SK-N-SH (cell line): ENCODE measurements at regions not wholly inside any gene's neighbourhood (a gene's known extent, or its start where the extent isn't known, plus 50 kb on each side); places are given as distances from the start of the nearest gene placed in this dataset.

Source experiments
- CTCF ChIA-PET: fragments of 300-600, 350-600 bp; formaldehyde crosslinking; extraction: SDS; loops from one replicate; lab custom pipeline; 2021; lab: Yijun Ruan, JAX
- POLR2A ChIA-PET: fragments of 350-600 bp; sonication (Branson Sonifier 250); formaldehyde crosslinking; extraction: SDS; loops from one replicate; lab custom pipeline; 2020; ENCODE audit warnings: antibody characterized with exemption, inconsistent platforms; lab: Yijun Ruan, JAX
- DNase-seq: peaks from one replicate; pipeline ENCODE4 v3.0.0; 2012
- H2AFZ ChIP-seq: fragments of 200-600 bp; sonication (generic); 2 replicates; pipeline ENCODE4 v1.8.1; 2016; ENCODE audit warnings: antibody characterized with exemption, mild to moderate bottlenecking, low read depth
- H3F3A ChIP-seq: fragments of 200-600 bp; sonication (generic); replicated peaks from 2 replicates; pipeline ENCODE3; 2016; ENCODE audit warnings: antibody characterized with exemption, mild to moderate bottlenecking; ENCODE audit not compliant: insufficient read depth
- H3K27ac ChIP-seq, 2 experiments: fragments of 200-500 bp in 1 of 2; fragments of 200-600 bp in 1 of 2; sonication (Bioruptor generic) in 1 of 2; sonication (generic), shearing (Covaris generic) in 1 of 2; 2 replicates each; pipeline versions ENCODE4 v1.5.1 to v1.6.1; 2014 to 2016; ENCODE audit warnings: low read depth in 2 of 2, inconsistent platforms in 1 of 2, low read length in 1 of 2, mild to moderate bottlenecking in 1 of 2, mixed read lengths in 1 of 2
- H3K27me3 ChIP-seq: fragments of 200-600 bp; sonication (generic), shearing (Covaris generic); 2 replicates; pipeline ENCODE4 v1.6.1; 2016; ENCODE audit warnings: mixed run types; ENCODE audit not compliant: insufficient read depth
- H3K36me3 ChIP-seq, 2 experiments: fragments of 200-500 bp in 1 of 2; fragments of 200-600 bp in 1 of 2; sonication (Bioruptor generic) in 1 of 2; sonication (generic) in 1 of 2; replicated peaks in 1 of 2; 2 replicates each; pipeline versions ENCODE3 to v1.5.1; 2014 to 2016; ENCODE audit warnings: low read length in 1 of 2, mild to moderate bottlenecking in 1 of 2; ENCODE audit not compliant: insufficient read depth in 2 of 2, control insufficient read depth in 1 of 2
- H3K4me1 ChIP-seq, 2 experiments: fragments of 200-500 bp in 1 of 2; fragments of 200-600 bp in 1 of 2; sonication (Bioruptor generic) in 1 of 2; sonication (generic), shearing (Covaris generic) in 1 of 2; 2 replicates each; pipeline versions ENCODE4 v1.5.1 to v1.6.1; 2014 to 2016; ENCODE audit warnings: low read depth in 1 of 2, low read length in 1 of 2, mixed run types in 1 of 2; ENCODE audit not compliant: insufficient read depth in 2 of 2, control insufficient read depth in 1 of 2
- H3K4me2 ChIP-seq: fragments of 200-600 bp; sonication (generic), shearing (Covaris generic); 2 replicates; pipeline ENCODE4 v1.6.1; 2017; ENCODE audit warnings: mixed run types
- H3K4me3 ChIP-seq, 2 experiments: fragments of 200-500 bp in 1 of 2; fragments of 200-600 bp in 1 of 2; sonication (Bioruptor generic) in 1 of 2; sonication (generic), shearing (Covaris generic) in 1 of 2; 2 replicates each; pipeline versions ENCODE4 v1.5.1 to v1.8.1; 2014 to 2016; ENCODE audit warnings: low read depth in 2 of 2, inconsistent platforms in 1 of 2, low read length in 1 of 2, mild to moderate bottlenecking in 1 of 2, mixed read lengths in 1 of 2, moderate library complexity in 1 of 2
- H3K79me2 ChIP-seq: fragments of 200-600 bp; sonication (generic); 2 replicates; pipeline ENCODE4 v1.8.1; 2017; ENCODE audit warnings: mild to moderate bottlenecking; ENCODE audit not compliant: insufficient read depth
- H3K9ac ChIP-seq: fragments of 200-600 bp; sonication (generic); 2 replicates; pipeline ENCODE4 v1.6.1; 2017; ENCODE audit warnings: mixed run types
- H3K9me2 ChIP-seq: fragments of 200-600 bp; sonication (generic); 2 replicates; pipeline ENCODE4 v1.6.1; 2017; ENCODE audit warnings: mixed run types
- H3K9me3 ChIP-seq: fragments of 200-600 bp; sonication (generic); 2 replicates; pipeline ENCODE4 v1.6.1; 2017; ENCODE audit warnings: mixed run types, mild to moderate bottlenecking, moderate library complexity
- H4K20me1 ChIP-seq: fragments of 200-600 bp; sonication (generic); 2 replicates; pipeline ENCODE4 v1.6.1; 2017; ENCODE audit warnings: mild to moderate bottlenecking, mixed run types; ENCODE audit not compliant: insufficient read depth
- CHD2 ChIP-seq: fragments of 150-350 bp; IDR thresholded peaks from 2 replicates; pipeline ENCODE4 v1.6.1; 2018; ENCODE audit warnings: low read length; ENCODE audit not compliant: partially characterized antibody
- ELF1 ChIP-seq: IDR thresholded peaks from 2 replicates; pipeline ENCODE4 v1.4.0; 2012
- EZH2phosphoT487 ChIP-seq: fragments of 200-600 bp; sonication (generic); IDR thresholded peaks from 2 replicates; pipeline ENCODE4 v1.6.1; 2017; ENCODE audit warnings: low read depth, mixed run types, mild to moderate bottlenecking, antibody characterized with exemption, moderate library complexity, borderline replicate concordance
- FOSL2 ChIP-seq: IDR thresholded peaks from 2 replicates; pipeline ENCODE4 v1.4.0; 2012; ENCODE audit warnings: low read depth, mild to moderate bottlenecking, moderate library complexity, borderline replicate concordance
- FOXJ3 ChIP-seq: sonication (generic); formaldehyde crosslinking; IDR thresholded peaks from 2 replicates; pipeline ENCODE4 v1.5.1; 2020; ENCODE audit warnings: mild to moderate bottlenecking, missing genetic modification reagents
- FOXM1 ChIP-seq: IDR thresholded peaks from 2 replicates; pipeline ENCODE4 v1.4.0; 2012; ENCODE audit warnings: low read depth, mild to moderate bottlenecking
- GATA2 ChIP-seq: sonication (generic); formaldehyde crosslinking; IDR thresholded peaks from 2 replicates; pipeline ENCODE4 v1.5.0; 2020; ENCODE audit warnings: mild to moderate bottlenecking, missing genetic modification reagents
- JUND ChIP-seq: IDR thresholded peaks from 2 replicates; pipeline ENCODE4 v1.4.0; 2012
- MXI1 ChIP-seq: IDR thresholded peaks from 2 replicates; pipeline ENCODE4 v1.6.1; 2012; ENCODE audit warnings: mild to moderate bottlenecking, low read depth, low read length, improper control_type of control experiment
- NRF1 ChIP-seq: IDR thresholded peaks from 2 replicates; pipeline ENCODE4 v1.6.1; 2012; ENCODE audit warnings: low read depth, mild to moderate bottlenecking, low read length
- RAD21 ChIP-seq: IDR thresholded peaks from 2 replicates; pipeline ENCODE4 v1.6.1; 2012; ENCODE audit warnings: mild to moderate bottlenecking, low read length
- RFX5 ChIP-seq: IDR thresholded peaks from 2 replicates; pipeline ENCODE4 v1.6.1; 2012; ENCODE audit warnings: mild to moderate bottlenecking, improper control_type of control experiment, low read length
- SIN3A ChIP-seq: IDR thresholded peaks from 2 replicates; pipeline ENCODE4 v1.6.1; 2012; ENCODE audit warnings: low read depth, mild to moderate bottlenecking, low read length, moderate library complexity, borderline replicate concordance
- TAF1 ChIP-seq: IDR thresholded peaks from 2 replicates; pipeline ENCODE4 v1.6.1; 2012; ENCODE audit warnings: low read depth, mild to moderate bottlenecking, low read length, moderate library complexity, borderline replicate concordance
- TCF12 ChIP-seq: IDR thresholded peaks from 2 replicates; pipeline ENCODE4 v1.4.0; 2012
- TEAD4 ChIP-seq: IDR thresholded peaks from 2 replicates; pipeline ENCODE4 v1.4.0; 2012; ENCODE audit warnings: mild to moderate bottlenecking, borderline replicate concordance; ENCODE audit not compliant: insufficient read depth
- YY1 ChIP-seq: IDR thresholded peaks from 2 replicates; pipeline ENCODE4 v1.4.0; 2012; ENCODE audit warnings: low read depth, mild to moderate bottlenecking
- WGBS: methylation state at CpG from one replicate; pipeline ENCODE4 v1.1.6; 2017; ENCODE audit warnings: low lambda C conversion rate; 5-methylcytosine and 5-hydroxymethylcytosine counted together
- TF ChIP-seq, protein P1 (sequence below): IDR thresholded peaks from 2 replicates; pipeline ENCODE4 v1.4.0; 2012; ENCODE audit warnings: low read depth, borderline replicate concordance
- TF ChIP-seq, protein P2 (sequence below): fragments of 200-600 bp; sonication (generic); IDR thresholded peaks from 2 replicates; pipeline ENCODE4 v1.6.1; 2017; ENCODE audit warnings: antibody characterized with exemption, mild to moderate bottlenecking, moderate library complexity
- TF ChIP-seq, protein P3 (sequence below): IDR thresholded peaks from 2 replicates; pipeline ENCODE4 v1.4.0; 2012; ENCODE audit warnings: low read depth
- TF ChIP-seq, protein P4 (sequence below): IDR thresholded peaks from 2 replicates; pipeline ENCODE4 v1.6.1; 2012; ENCODE audit warnings: mild to moderate bottlenecking, low read depth, low read length, moderate library complexity

DNA sequence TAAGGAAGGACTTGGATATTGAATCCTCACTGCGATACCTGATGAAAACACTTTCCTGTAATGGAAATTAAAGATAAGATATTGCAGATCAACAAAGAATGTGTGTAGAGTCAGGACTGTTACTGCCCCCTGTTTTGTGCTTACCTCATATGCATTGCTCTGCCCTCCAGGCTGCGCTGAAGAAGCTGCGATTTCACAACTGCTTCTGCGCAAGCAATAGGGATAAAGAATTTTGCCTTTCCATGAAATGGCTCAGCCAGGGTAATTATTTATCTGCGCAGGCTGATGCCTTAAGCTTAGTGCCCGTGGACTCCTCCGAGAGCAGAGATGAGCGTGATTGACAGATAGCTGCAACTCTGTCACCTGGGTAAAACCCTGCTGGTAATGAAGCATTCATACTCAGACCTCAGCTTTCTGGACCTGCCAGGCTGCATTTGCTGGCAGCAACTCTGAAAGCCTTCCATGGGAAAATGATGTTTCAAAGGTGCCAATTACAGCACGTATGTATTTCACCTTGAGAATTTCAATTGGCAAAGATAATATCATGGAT is 370.6 kb downstream of the SAMD5 start:
- H3K9me2 ChIP-seq = no peaks in the 10 kb centered on the region
- TF ChIP-seq SIN3A (no peak), YY1 (no peak), TAF1 (no peak), TEAD4 (no peak), CHD2 (no peak), GATA2 (CRISPR knock-in tag) (no peak), NRF1 (no peak)
- TF ChIP-seq, protein P1, sequence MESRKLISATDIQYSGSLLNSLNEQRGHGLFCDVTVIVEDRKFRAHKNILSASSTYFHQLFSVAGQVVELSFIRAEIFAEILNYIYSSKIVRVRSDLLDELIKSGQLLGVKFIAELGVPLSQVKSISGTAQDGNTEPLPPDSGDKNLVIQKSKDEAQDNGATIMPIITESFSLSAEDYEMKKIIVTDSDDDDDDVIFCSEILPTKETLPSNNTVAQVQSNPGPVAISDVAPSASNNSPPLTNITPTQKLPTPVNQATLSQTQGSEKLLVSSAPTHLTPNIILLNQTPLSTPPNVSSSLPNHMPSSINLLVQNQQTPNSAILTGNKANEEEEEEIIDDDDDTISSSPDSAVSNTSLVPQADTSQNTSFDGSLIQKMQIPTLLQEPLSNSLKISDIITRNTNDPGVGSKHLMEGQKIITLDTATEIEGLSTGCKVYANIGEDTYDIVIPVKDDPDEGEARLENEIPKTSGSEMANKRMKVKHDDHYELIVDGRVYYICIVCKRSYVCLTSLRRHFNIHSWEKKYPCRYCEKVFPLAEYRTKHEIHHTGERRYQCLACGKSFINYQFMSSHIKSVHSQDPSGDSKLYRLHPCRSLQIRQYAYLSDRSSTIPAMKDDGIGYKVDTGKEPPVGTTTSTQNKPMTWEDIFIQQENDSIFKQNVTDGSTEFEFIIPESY = no peak
- TF ChIP-seq, protein P2, sequence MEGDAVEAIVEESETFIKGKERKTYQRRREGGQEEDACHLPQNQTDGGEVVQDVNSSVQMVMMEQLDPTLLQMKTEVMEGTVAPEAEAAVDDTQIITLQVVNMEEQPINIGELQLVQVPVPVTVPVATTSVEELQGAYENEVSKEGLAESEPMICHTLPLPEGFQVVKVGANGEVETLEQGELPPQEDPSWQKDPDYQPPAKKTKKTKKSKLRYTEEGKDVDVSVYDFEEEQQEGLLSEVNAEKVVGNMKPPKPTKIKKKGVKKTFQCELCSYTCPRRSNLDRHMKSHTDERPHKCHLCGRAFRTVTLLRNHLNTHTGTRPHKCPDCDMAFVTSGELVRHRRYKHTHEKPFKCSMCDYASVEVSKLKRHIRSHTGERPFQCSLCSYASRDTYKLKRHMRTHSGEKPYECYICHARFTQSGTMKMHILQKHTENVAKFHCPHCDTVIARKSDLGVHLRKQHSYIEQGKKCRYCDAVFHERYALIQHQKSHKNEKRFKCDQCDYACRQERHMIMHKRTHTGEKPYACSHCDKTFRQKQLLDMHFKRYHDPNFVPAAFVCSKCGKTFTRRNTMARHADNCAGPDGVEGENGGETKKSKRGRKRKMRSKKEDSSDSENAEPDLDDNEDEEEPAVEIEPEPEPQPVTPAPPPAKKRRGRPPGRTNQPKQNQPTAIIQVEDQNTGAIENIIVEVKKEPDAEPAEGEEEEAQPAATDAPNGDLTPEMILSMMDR = no peak
- TF ChIP-seq, protein P3, sequence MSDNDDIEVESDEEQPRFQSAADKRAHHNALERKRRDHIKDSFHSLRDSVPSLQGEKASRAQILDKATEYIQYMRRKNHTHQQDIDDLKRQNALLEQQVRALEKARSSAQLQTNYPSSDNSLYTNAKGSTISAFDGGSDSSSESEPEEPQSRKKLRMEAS = no peak
- no peak overlapping the region for H3K4me2 ChIP-seq
- no peak overlapping the region for H2AFZ ChIP-seq
- no peaks in the 10 kb centered on the region for H3K79me2 ChIP-seq
- no peaks in the 10 kb centered on the region for H4K20me1 ChIP-seq
- H3K27ac ChIP-seq = no peak overlapping the region
- no peak overlapping the region for H3K9ac ChIP-seq
- ChIA-PET CTCF (no interaction called here), POLR2A (no interaction called here)
- WGBS = 13% methylated on average over 7 of the region's 9 CpGs
- H3K36me3 ChIP-seq = no peaks in the 10 kb centered on the region
- no peak for DNase-seq
- no peaks in the 10 kb centered on the region for H3K9me3 ChIP-seq
- H3F3A ChIP-seq = no peaks in the 10 kb centered on the region
- H3K4me1 ChIP-seq = no peaks in the 10 kb centered on the region
- H3K27me3 ChIP-seq = no peaks in the 10 kb centered on the region; the same call in 1 of the 2 replicates
- no peak overlapping the region for H3K4me3 ChIP-seq

DNA sequence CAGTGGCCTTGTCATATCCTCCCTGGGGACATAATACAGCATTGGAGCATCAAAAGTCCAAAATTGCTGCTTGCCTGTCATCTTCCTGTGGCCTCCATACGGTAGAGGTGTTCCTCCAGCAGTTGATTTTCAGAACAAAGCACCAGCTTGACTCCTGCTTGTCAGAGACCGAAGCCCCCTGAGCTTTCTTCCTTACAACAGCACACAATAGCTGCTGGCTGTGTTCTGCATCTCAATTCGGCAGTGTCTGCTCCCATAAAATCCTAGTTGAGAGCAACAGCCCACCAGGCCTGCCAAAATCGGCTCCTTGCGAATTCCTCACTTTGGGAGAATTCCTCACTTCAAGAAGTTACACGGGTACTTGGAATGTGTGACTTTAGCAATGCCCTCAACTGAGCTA is 372.9 kb downstream of the SAMD5 start:
- Histone ChIP-seq H3K4me2 (no peak overlapping the region), H3K27me3 (no peaks in the 10 kb centered on the region; the same call in 1 of the 2 replicates), H3K4me1 (no peaks in the 10 kb centered on the region), H2AFZ (no peak overlapping the region), H3K4me3 (no peak overlapping the region), H3K79me2 (no peaks in the 10 kb centered on the region), H3F3A (no peaks in the 10 kb centered on the region), H3K9me3 (no peaks in the 10 kb centered on the region), H3K36me3 (no peaks in the 10 kb centered on the region), H3K9ac (no peak overlapping the region), H3K9me2 (no peaks in the 10 kb centered on the region), H3K27ac (no peak overlapping the region), H4K20me1 (no peaks in the 10 kb centered on the region)
- 11% methylated on average over 6 of the region's 6 CpGs for WGBS
- ChIA-PET POLR2A (no interaction called here), CTCF (no interaction called here)
- TF ChIP-seq NRF1 = no peak
- TF ChIP-seq ELF1 = no peak
- no peak for TF ChIP-seq TAF1
- TF ChIP-seq EZH2phosphoT487 = no peak
- TF ChIP-seq YY1 = no peak
- no peak for TF ChIP-seq FOXM1
- no peak for TF ChIP-seq CHD2
- TF ChIP-seq TCF12 = no peak
- TF ChIP-seq FOXJ3 (CRISPR knock-in tag) = no peak
- TF ChIP-seq JUND = no peak
- TF ChIP-seq, protein P4, sequence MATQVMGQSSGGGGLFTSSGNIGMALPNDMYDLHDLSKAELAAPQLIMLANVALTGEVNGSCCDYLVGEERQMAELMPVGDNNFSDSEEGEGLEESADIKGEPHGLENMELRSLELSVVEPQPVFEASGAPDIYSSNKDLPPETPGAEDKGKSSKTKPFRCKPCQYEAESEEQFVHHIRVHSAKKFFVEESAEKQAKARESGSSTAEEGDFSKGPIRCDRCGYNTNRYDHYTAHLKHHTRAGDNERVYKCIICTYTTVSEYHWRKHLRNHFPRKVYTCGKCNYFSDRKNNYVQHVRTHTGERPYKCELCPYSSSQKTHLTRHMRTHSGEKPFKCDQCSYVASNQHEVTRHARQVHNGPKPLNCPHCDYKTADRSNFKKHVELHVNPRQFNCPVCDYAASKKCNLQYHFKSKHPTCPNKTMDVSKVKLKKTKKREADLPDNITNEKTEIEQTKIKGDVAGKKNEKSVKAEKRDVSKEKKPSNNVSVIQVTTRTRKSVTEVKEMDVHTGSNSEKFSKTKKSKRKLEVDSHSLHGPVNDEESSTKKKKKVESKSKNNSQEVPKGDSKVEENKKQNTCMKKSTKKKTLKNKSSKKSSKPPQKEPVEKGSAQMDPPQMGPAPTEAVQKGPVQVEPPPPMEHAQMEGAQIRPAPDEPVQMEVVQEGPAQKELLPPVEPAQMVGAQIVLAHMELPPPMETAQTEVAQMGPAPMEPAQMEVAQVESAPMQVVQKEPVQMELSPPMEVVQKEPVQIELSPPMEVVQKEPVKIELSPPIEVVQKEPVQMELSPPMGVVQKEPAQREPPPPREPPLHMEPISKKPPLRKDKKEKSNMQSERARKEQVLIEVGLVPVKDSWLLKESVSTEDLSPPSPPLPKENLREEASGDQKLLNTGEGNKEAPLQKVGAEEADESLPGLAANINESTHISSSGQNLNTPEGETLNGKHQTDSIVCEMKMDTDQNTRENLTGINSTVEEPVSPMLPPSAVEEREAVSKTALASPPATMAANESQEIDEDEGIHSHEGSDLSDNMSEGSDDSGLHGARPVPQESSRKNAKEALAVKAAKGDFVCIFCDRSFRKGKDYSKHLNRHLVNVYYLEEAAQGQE = no peak
- no peak for TF ChIP-seq RFX5
- TF ChIP-seq MXI1 = no peak
- TF ChIP-seq RAD21 = no peak
- no peak for TF ChIP-seq FOSL2
- DNase-seq = no peak
